Kidney (tissue), 13 donors: ENCODE measurements at regions not wholly inside any gene's neighbourhood (a gene's known extent, or its start where the extent isn't known, plus 50 kb on each side); places are given as distances from the start of the nearest gene placed in this dataset.

ENCODE experiments used
- DNase-seq, 5 donors: peaks; one replicate each; pipeline ENCODE4 v3.0.0-alpha.2; 2013 to 2020
- FAIRE-seq: peaks from 2 replicates; lab custom pipeline; 2012; peaks lifted over from hg19 to GRCh38; lab: Jason Lieb, UNC
- H3K27ac ChIP-seq, 2 donors: one replicate each; pipeline ENCODE4 v1.7.0; 2013; ENCODE audit warnings: low read depth in 2 of 2, low read length in 2 of 2, inconsistent platforms in 1 of 2
- H3K27me3 ChIP-seq: one replicate; pipeline ENCODE4 v1.7.1; 2013; ENCODE audit warnings: low read length, inconsistent platforms; ENCODE audit not compliant: control insufficient read depth, insufficient read depth
- H3K36me3 ChIP-seq, 3 donors: one replicate each; pipeline versions ENCODE4 v1.7.0 to v1.7.1; 2013; ENCODE audit warnings: low read length in 3 of 3, control low read depth in 1 of 3, inconsistent platforms in 1 of 3; ENCODE audit not compliant: insufficient read depth in 3 of 3, control insufficient read depth in 2 of 3
- H3K4me1 ChIP-seq, 3 donors: one replicate each; pipeline versions ENCODE4 v1.7.0 to v1.7.1; 2013; ENCODE audit warnings: low read length in 3 of 3, inconsistent platforms in 1 of 3, low read depth in 1 of 3; ENCODE audit not compliant: control insufficient read depth in 2 of 3, insufficient read depth in 2 of 3
- H3K4me3 ChIP-seq, 3 donors: one replicate each; pipeline versions ENCODE4 v1.7.0 to v1.8.1; 2013; ENCODE audit warnings: low read length in 3 of 3, control low read depth in 1 of 3, inconsistent platforms in 1 of 3
- H3K9ac ChIP-seq, 3 donors: one replicate each; pipeline versions ENCODE4 v1.7.0 to v1.7.1; 2013; ENCODE audit warnings: low read length in 3 of 3, control low read depth in 1 of 3, inconsistent platforms in 1 of 3
- H3K9me3 ChIP-seq, 3 donors: one replicate each; pipeline versions ENCODE4 v1.7.0 to v1.7.1; 2013; ENCODE audit warnings: low read length in 3 of 3, control low read depth in 1 of 3, inconsistent platforms in 1 of 3; ENCODE audit not compliant: control insufficient read depth in 2 of 3, insufficient read depth in 1 of 3
- CTCF ChIP-seq: IDR thresholded peaks from 3 replicates; pipeline ENCODE4 v1.5.1; 2012; ENCODE audit warnings: mild to moderate bottlenecking, moderate library complexity, borderline replicate concordance; ENCODE audit not compliant: insufficient read depth; ENCODE audit errors: extremely low read depth
- intact Hi-C: fragments of 100-400 bp; cut with DNase I; formaldehyde crosslinking; loops from one replicate; pipeline ENCODE4 v1.11.1; 2022
- donor health status: control.
- donor health status: control.
- donor health status: control.
- donor health status: control.
- donor health status: control.
- donor health status: DM: yes; HTN: yes; CAD: no.
- donor health status: Normal renal cell carcinoma (clear cell type).

GRCh38 chr4:175875993-175876771, 64.1 kb upstream of the GPM6A start:
- DNase-seq (no peak), FAIRE-seq (no peak)
- no peak overlapping the region for H3K9ac ChIP-seq
- no peaks in the 10 kb centered on the region for H3K9me3 ChIP-seq
- intact Hi-C loops = no loop called here
- H3K27me3 ChIP-seq = no peaks in the 10 kb centered on the region
- H3K36me3 ChIP-seq = no peaks in the 10 kb centered on the region
- TF ChIP-seq CTCF = no peak
- no peak overlapping the region for H3K27ac ChIP-seq
- H3K4me1 ChIP-seq = no peaks in the 10 kb centered on the region
- no peak overlapping the region for H3K4me3 ChIP-seq

- Histone ChIP-seq H3K27ac (no peak overlapping the region), H3K9ac (no peak overlapping the region), H3K27me3 (no peaks in the 10 kb centered on the region), H3K36me3 (no peaks in the 10 kb centered on the region), H3K4me1 (no peaks in the 10 kb centered on the region), H3K9me3 (no peaks in the 10 kb centered on the region), H3K4me3 (no peak overlapping the region)
- intact Hi-C loops = no loop called here
- FAIRE-seq (no peak), DNase-seq (no peak)
- TF ChIP-seq CTCF = no peak
These were observed 70.8 kb upstream of the GPM6A start for GRCh38 chr4:175882891-175883290.

- DNase-seq (no peak), FAIRE-seq (no peak)
- Histone ChIP-seq H3K9ac (no peak overlapping the region), H3K36me3 (no peaks in the 10 kb centered on the region), H3K27me3 (no peaks in the 10 kb centered on the region), H3K4me1 (no peaks in the 10 kb centered on the region), H3K9me3 (no peaks in the 10 kb centered on the region), H3K4me3 (no peak overlapping the region), H3K27ac (no peak overlapping the region)
- TF ChIP-seq CTCF = no peak
- intact Hi-C loops = no loop called here
These were observed 72.0 kb upstream of the GPM6A start for GRCh38 chr4:175884048-175884447.
